Neural cell (in vitro differentiated cells): ENCODE measurements at regions not wholly inside any gene's neighbourhood (a gene's known extent, or its start where the extent isn't known, plus 50 kb on each side); places are given as distances from the start of the nearest gene placed in this dataset.

Source experiments
- H2AFZ ChIP-seq: fragments of 200-600, 300-800 bp; sonication (generic), shearing (Covaris generic); 2 replicates; pipeline ENCODE4 v1.6.0; 2014; ENCODE audit warnings: low read depth, mild to moderate bottlenecking, antibody characterized with exemption, low read length, moderate library complexity
- H3F3A ChIP-seq: fragments of 200-600 bp; shearing (Covaris generic); 2 replicates; pipeline ENCODE4 v1.6.1; 2016; ENCODE audit warnings: mild to moderate bottlenecking, moderate library complexity, mixed read lengths, antibody characterized with exemption, low read length; ENCODE audit not compliant: insufficient read depth, poor library complexity, severe bottlenecking
- H3K27ac ChIP-seq: fragments of 200-600, 300-800 bp; sonication (generic), shearing (Covaris generic); 2 replicates; pipeline ENCODE4 v1.5.1; 2014; ENCODE audit warnings: mild to moderate bottlenecking, low read length, moderate library complexity
- H3K27me3 ChIP-seq: fragments of 300-800, 200-600 bp; sonication (generic), shearing (Covaris generic); 2 replicates; pipeline ENCODE4 v1.6.0; 2014; ENCODE audit warnings: mild to moderate bottlenecking, low read depth, low read length, moderate library complexity; ENCODE audit not compliant: insufficient read depth
- H3K36me3 ChIP-seq: fragments of 300-800, 200-600 bp; sonication (generic), shearing (Covaris generic); 2 replicates; pipeline ENCODE4 v1.5.1; 2014; ENCODE audit warnings: mild to moderate bottlenecking, antibody characterized with exemption, low read length, moderate library complexity; ENCODE audit not compliant: insufficient read depth
- H3K4me2 ChIP-seq: fragments of 300-800, 200-600 bp; sonication (generic), shearing (Covaris generic); 2 replicates; pipeline ENCODE4 v1.6.0; 2014; ENCODE audit warnings: mild to moderate bottlenecking, low read length
- H3K4me3 ChIP-seq: fragments of 300-800, 200-600 bp; sonication (generic), shearing (Covaris generic); 2 replicates; pipeline ENCODE4 v1.5.1; 2014; ENCODE audit warnings: mild to moderate bottlenecking, low read length, moderate library complexity
- H3K79me2 ChIP-seq: fragments of 200-600 bp; shearing (Covaris generic); replicated peaks from 2 replicates; pipeline ENCODE4 v1.6.0; 2014; ENCODE audit warnings: mild to moderate bottlenecking, low read length, moderate library complexity; ENCODE audit not compliant: insufficient read depth
- H3K9ac ChIP-seq: fragments of 300-800, 200-600 bp; sonication (generic), shearing (Covaris generic); 2 replicates; pipeline ENCODE4 v1.6.1; 2016; ENCODE audit warnings: mild to moderate bottlenecking, low read length, mixed read lengths
- H3K9me2 ChIP-seq: fragments of 200-600 bp; shearing (Covaris generic); 2 replicates; pipeline ENCODE4 v1.6.1; 2016; ENCODE audit warnings: mild to moderate bottlenecking, low read length, mixed read lengths; ENCODE audit not compliant: insufficient read depth
- H3K9me3 ChIP-seq: fragments of 200-600, 300-800 bp; sonication (generic), shearing (Covaris generic); 2 replicates; pipeline ENCODE4 v1.6.1; 2016; ENCODE audit warnings: mild to moderate bottlenecking, mixed run types, low read length, moderate library complexity, mixed read lengths
- H4K20me1 ChIP-seq: fragments of 200-600 bp; shearing (Covaris generic); 2 replicates; pipeline ENCODE4 v1.6.1; 2016; ENCODE audit warnings: mild to moderate bottlenecking, mixed run types; ENCODE audit not compliant: insufficient read depth
- CTCF ChIP-seq: fragments of 450-650 bp; IDR thresholded peaks from 2 replicates; pipeline ENCODE4 v1.5.1; 2014; ENCODE audit warnings: antibody characterized with exemption, mild to moderate bottlenecking, moderate library complexity; ENCODE audit not compliant: poor library complexity, severe bottlenecking
- EP300 ChIP-seq: fragments of 450-650 bp; conservative IDR thresholded peaks from 2 replicates; pipeline ENCODE4 v1.6.1; 2014; ENCODE audit warnings: antibody characterized with exemption, mild to moderate bottlenecking, moderate library complexity; ENCODE audit not compliant: poor library complexity, severe bottlenecking
- EZH2 ChIP-seq: fragments of 200-600, 300-800 bp; shearing (Covaris generic), sonication (generic); IDR thresholded peaks from 2 replicates; pipeline ENCODE4 v1.6.1; 2014; ENCODE audit warnings: antibody characterized with exemption, low read length, borderline replicate concordance, mild to moderate bottlenecking; ENCODE audit not compliant: insufficient read depth, poor library complexity, severe bottlenecking
- MXI1 ChIP-seq: fragments of 450-650 bp; conservative IDR thresholded peaks from 2 replicates; pipeline ENCODE4 v1.6.1; 2014; ENCODE audit warnings: antibody characterized with exemption, mild to moderate bottlenecking; ENCODE audit not compliant: poor library complexity, severe bottlenecking
- POLR2AphosphoS5 ChIP-seq: IDR thresholded peaks from 2 replicates; pipeline ENCODE4 v1.6.1; 2012
- RAD21 ChIP-seq: fragments of 450-650 bp; conservative IDR thresholded peaks from 2 replicates; pipeline ENCODE4 v1.6.1; 2014; ENCODE audit warnings: antibody characterized with exemption, mild to moderate bottlenecking, moderate library complexity
- REST ChIP-seq: IDR thresholded peaks from 2 replicates; pipeline ENCODE4 v1.6.1; 2012; ENCODE audit warnings: borderline replicate concordance
- SMC3 ChIP-seq: fragments of 450-650 bp; conservative IDR thresholded peaks from 2 replicates; pipeline ENCODE4 v1.6.1; 2014; ENCODE audit warnings: antibody characterized with exemption, mild to moderate bottlenecking, moderate library complexity; ENCODE audit not compliant: poor library complexity
- TAF1 ChIP-seq: IDR thresholded peaks from 2 replicates; pipeline ENCODE4 v1.6.1; 2012; ENCODE audit warnings: low read depth

GRCh38 chr1:56278061-56278460 lies 301.3 kb downstream of the PLPP3 start:
- H3K36me3 ChIP-seq, result no peaks in the 10 kb centered on the region
- H3K4me3 ChIP-seq, result no peak overlapping the region
- H4K20me1 ChIP-seq, result no peaks in the 10 kb centered on the region
- TF ChIP-seq EP300 (no peak), SMC3 (no peak)
- no peak overlapping the region for H3K27ac ChIP-seq
- no peak overlapping the region for H2AFZ ChIP-seq
- H3K4me2 ChIP-seq, result no peak overlapping the region
- no peak overlapping the region for H3K9ac ChIP-seq
- no peaks in the 10 kb centered on the region for H3K9me2 ChIP-seq
- no peaks in the 10 kb centered on the region for H3K27me3 ChIP-seq
- H3F3A ChIP-seq, result no peaks in the 10 kb centered on the region
- no peaks in the 10 kb centered on the region for H3K79me2 ChIP-seq
- no peaks in the 10 kb centered on the region for H3K9me3 ChIP-seq

- no peak for TF ChIP-seq EZH2
- no peak for TF ChIP-seq POLR2AphosphoS5
- no peak for TF ChIP-seq TAF1
- TF ChIP-seq REST, result no peak
- TF ChIP-seq SMC3, result no peak
- TF ChIP-seq MXI1, result no peak
- TF ChIP-seq RAD21, result no peak
- TF ChIP-seq EP300, result no peak
- TF ChIP-seq CTCF, result no peak
- no peak overlapping the region for H2AFZ ChIP-seq
- no peak overlapping the region for H3K4me3 ChIP-seq
- H3F3A ChIP-seq, result no peaks in the 10 kb centered on the region
- H3K9ac ChIP-seq, result no peak overlapping the region
- no peak overlapping the region for H3K27ac ChIP-seq
- H3K36me3 ChIP-seq, result no peaks in the 10 kb centered on the region
- H3K9me3 ChIP-seq, result no peaks in the 10 kb centered on the region
- H4K20me1 ChIP-seq, result no peaks in the 10 kb centered on the region
- H3K27me3 ChIP-seq, result no peaks in the 10 kb centered on the region
- H3K79me2 ChIP-seq, result no peaks in the 10 kb centered on the region
- no peak overlapping the region for H3K4me2 ChIP-seq
- H3K9me2 ChIP-seq, result no peaks in the 10 kb centered on the region
Observed at GRCh38 chr1:56268519-56269140, 310.7 kb downstream of the PLPP3 start.

- H3K9me3 ChIP-seq, result no peaks in the 10 kb centered on the region
- H2AFZ ChIP-seq, result no peak overlapping the region
- no peaks in the 10 kb centered on the region for H3F3A ChIP-seq
- TF ChIP-seq RAD21, result no peak
- no peak for TF ChIP-seq REST
- TF ChIP-seq CTCF, result no peak
- no peak for TF ChIP-seq TAF1
- no peak for TF ChIP-seq SMC3
- TF ChIP-seq POLR2AphosphoS5, result no peak
- TF ChIP-seq MXI1, result no peak
- TF ChIP-seq EP300, result no peak
- TF ChIP-seq EZH2, result no peak
- no peak overlapping the region for H3K9ac ChIP-seq
- no peaks in the 10 kb centered on the region for H3K27me3 ChIP-seq
- H3K27ac ChIP-seq, result no peak overlapping the region
- no peaks in the 10 kb centered on the region for H4K20me1 ChIP-seq
- H3K79me2 ChIP-seq, result no peaks in the 10 kb centered on the region
- no peaks in the 10 kb centered on the region for H3K9me2 ChIP-seq
- H3K4me3 ChIP-seq, result no peak overlapping the region
- no peaks in the 10 kb centered on the region for H3K36me3 ChIP-seq
- no peak overlapping the region for H3K4me2 ChIP-seq
Observed at GRCh38 chr1:56267611-56268010, 311.8 kb downstream of the PLPP3 start.
